GM23248 (cell line): ENCODE measurements at regions not wholly inside any gene's neighbourhood (a gene's known extent, or its start where the extent isn't known, plus 50 kb on each side); places are given as distances from the start of the nearest gene placed in this dataset.

Source experiments
- EZH2 ChIP-seq: fragments of 200-600 bp; sonication (generic); IDR thresholded peaks from 2 replicates; pipeline ENCODE4 v1.6.1; 2018; ENCODE audit warnings: antibody characterized with exemption, mild to moderate bottlenecking; ENCODE audit not compliant: insufficient read depth, poor library complexity, severe bottlenecking
- EZH2phosphoT487 ChIP-seq: fragments of 200-600 bp; sonication (generic); IDR thresholded peaks from 2 replicates; pipeline ENCODE4 v1.6.1; 2018; ENCODE audit warnings: antibody characterized with exemption, moderate library complexity, mild to moderate bottlenecking, low read depth; ENCODE audit not compliant: insufficient read depth

- no peak for TF ChIP-seq EZH2
- no peak for TF ChIP-seq EZH2phosphoT487
Measured at GRCh38 chr18:71025505-71026225, 736.8 kb downstream of the SOCS6 start.
